OCI-LY7 (cell line): ENCODE measurements at regions not wholly inside any gene's neighbourhood (a gene's known extent, or its start where the extent isn't known, plus 50 kb on each side); places are given as distances from the start of the nearest gene placed in this dataset.

Source experiments
- BruUV-seq: library from RNA; stranded (reverse); fragments of 400-500 nt; replicated peaks from 2 replicates; lab custom pipeline; 2021; lab: Mats Ljungman, UMichigan
- CTCF ChIA-PET: fragments of 300-600 bp; sonication (Branson Sonifier 250); formaldehyde crosslinking; loops from one replicate; lab custom pipeline; 2022; ENCODE audit warnings: antibody characterized with exemption; ENCODE audit not compliant: unreplicated experiment; lab: Charles Lee
- POLR2A ChIA-PET: fragments of 300-600 bp; sonication (Branson Sonifier 250); formaldehyde crosslinking; loops from one replicate; lab custom pipeline; 2022; ENCODE audit warnings: antibody characterized with exemption; lab: Charles Lee
- DNase-seq: peaks from one replicate; pipeline ENCODE4 v3.0.0-alpha.2; 2015; ENCODE audit warnings: low spot score
- H2AFZ ChIP-seq: fragments of 200-600 bp; sonication (generic), shearing (Covaris generic); 2 replicates; pipeline ENCODE4 v1.6.1; 2014; ENCODE audit warnings: mild to moderate bottlenecking, antibody characterized with exemption, low read length, moderate library complexity
- H3K27ac ChIP-seq: fragments of 200-600 bp; sonication (generic); 2 replicates; pipeline ENCODE4 v1.5.1; 2014; ENCODE audit warnings: mixed run types, low read depth, mild to moderate bottlenecking, moderate library complexity, low read length, inconsistent platforms; ENCODE audit not compliant: poor library complexity, severe bottlenecking
- H3K36me3 ChIP-seq: fragments of 200-600 bp; sonication (generic); 2 replicates; pipeline ENCODE4 v1.6.1; 2014; ENCODE audit warnings: mild to moderate bottlenecking, antibody characterized with exemption, low read length, moderate library complexity, mixed read lengths; ENCODE audit not compliant: insufficient read depth
- H3K4me1 ChIP-seq: fragments of 200-600 bp; sonication (generic); 2 replicates; pipeline ENCODE4 v1.5.1; 2014; ENCODE audit warnings: mild to moderate bottlenecking, low read length; ENCODE audit not compliant: insufficient read depth, poor library complexity, severe bottlenecking
- H3K4me2 ChIP-seq: fragments of 200-600 bp; sonication (generic); 2 replicates; pipeline ENCODE4 v1.6.1; 2014; ENCODE audit warnings: mild to moderate bottlenecking, low read length
- H3K4me3 ChIP-seq: fragments of 200-600 bp; sonication (generic); 2 replicates; pipeline ENCODE4 v1.5.1; 2014; ENCODE audit warnings: mild to moderate bottlenecking, low read depth, low read length; ENCODE audit not compliant: poor library complexity, severe bottlenecking
- H3K79me2 ChIP-seq: fragments of 200-600 bp; sonication (generic); 2 replicates; pipeline ENCODE4 v1.6.1; 2016; ENCODE audit warnings: low read depth, mild to moderate bottlenecking, low read length, moderate library complexity, mixed read lengths; ENCODE audit not compliant: insufficient read depth
- H3K9me2 ChIP-seq: fragments of 200-600 bp; sonication (generic); 2 replicates; pipeline ENCODE4 v1.6.1; 2016; ENCODE audit warnings: mild to moderate bottlenecking, low read length, mixed read lengths; ENCODE audit not compliant: insufficient read depth
- H3K9me3 ChIP-seq: fragments of 200-600 bp; sonication (generic); 2 replicates; pipeline ENCODE4 v1.6.1; 2014; ENCODE audit warnings: mild to moderate bottlenecking, mixed run types, low read length, mixed read lengths
- H4K20me1 ChIP-seq: fragments of 200-600 bp; sonication (generic); 2 replicates; pipeline ENCODE4 v1.6.1; 2014; ENCODE audit warnings: mild to moderate bottlenecking, antibody characterized with exemption, low read length, moderate library complexity, mixed read lengths; ENCODE audit not compliant: insufficient read depth
- CTCF ChIP-seq: fragments of 200-600 bp; sonication (generic); conservative IDR thresholded peaks from 2 replicates; pipeline ENCODE4 v1.5.1; 2014; ENCODE audit warnings: mild to moderate bottlenecking, antibody characterized with exemption, low read length, moderate library complexity, mixed read lengths
- EZH2phosphoT487 ChIP-seq: fragments of 200-600 bp; sonication (generic); IDR thresholded peaks from 2 replicates; pipeline ENCODE4 v1.6.1; 2018; ENCODE audit warnings: low read depth, borderline replicate concordance, mild to moderate bottlenecking, mixed run types, antibody characterized with exemption, low read length, moderate library complexity, mixed read lengths
- intact Hi-C: fragments of 100-400 bp; cut with micrococcal nuclease; formaldehyde crosslinking; loops from one replicate; pipeline ENCODE4 v1.10.0; 2022; ENCODE audit not compliant: unreplicated experiment

- H3K4me3 ChIP-seq = no peak overlapping the region
- no peaks in the 10 kb centered on the region for H3K9me3 ChIP-seq
- intact Hi-C loops = no loop called here
- no TSS peak for BruUV-seq
- no peak for DNase-seq
- no peak overlapping the region for H3K27ac ChIP-seq
- H2AFZ ChIP-seq = no peak overlapping the region
- TF ChIP-seq CTCF (no peak), EZH2phosphoT487 (no peak)
- ChIA-PET CTCF (no interaction called here), POLR2A (interaction anchor here (0.8 kb wide), 1 partner anchor 1032 kb away, joined by 3 read pairs; no protein-coding TSS in a partner anchor)
- no peaks in the 10 kb centered on the region for H3K36me3 ChIP-seq
- no peaks in the 10 kb centered on the region for H3K79me2 ChIP-seq
- H3K9me2 ChIP-seq = no peaks in the 10 kb centered on the region
- no peaks in the 10 kb centered on the region for H4K20me1 ChIP-seq
- no peak overlapping the region for H3K4me2 ChIP-seq
- peaks cover 4% of the 10 kb centered on the region for H3K4me1 ChIP-seq
Observed at GRCh38 chr2:221761260-221761659, 189.2 kb upstream of the EPHA4 start.

GRCh38 chr2:221758076-221758475 lies 186.0 kb upstream of the EPHA4 start:
- no TSS peak for BruUV-seq
- no peak overlapping the region for H2AFZ ChIP-seq

More at GRCh38 chr2:221758076-221758475, 186.0 kb upstream of the EPHA4 start:
- Histone ChIP-seq H3K4me1 (peaks cover 4% of the 10 kb centered on the region), H4K20me1 (no peaks in the 10 kb centered on the region), H3K4me3 (no peak overlapping the region), H3K9me3 (no peaks in the 10 kb centered on the region), H3K36me3 (no peaks in the 10 kb centered on the region), H3K79me2 (no peaks in the 10 kb centered on the region), H3K9me2 (no peaks in the 10 kb centered on the region), H3K27ac (no peak overlapping the region), H3K4me2 (no peak overlapping the region)
- DNase-seq = peak; percentile 1
- ChIA-PET CTCF (no interaction called here), POLR2A (no interaction called here)
- intact Hi-C loops = no loop called here
- TF ChIP-seq EZH2phosphoT487 (no peak), CTCF (no peak)
